COR-L47 (cell line): ENCODE measurements at regions not wholly inside any gene's neighbourhood (a gene's known extent, or its start where the extent isn't known, plus 50 kb on each side); places are given as distances from the start of the nearest gene placed in this dataset.
A peak's percentile ranks its signal among the peaks of the same experiment; 100 is the strongest.
"Not testable (repeated sequence)": the region's sequence is repeated elsewhere in the genome, so short reads cannot be mapped to it uniquely, and the experiment has no call there.

Experiments used
- DNase-seq: peaks from one replicate; lab custom pipeline; 2025; lab: John Stamatoyannopoulos, UW

DNA sequence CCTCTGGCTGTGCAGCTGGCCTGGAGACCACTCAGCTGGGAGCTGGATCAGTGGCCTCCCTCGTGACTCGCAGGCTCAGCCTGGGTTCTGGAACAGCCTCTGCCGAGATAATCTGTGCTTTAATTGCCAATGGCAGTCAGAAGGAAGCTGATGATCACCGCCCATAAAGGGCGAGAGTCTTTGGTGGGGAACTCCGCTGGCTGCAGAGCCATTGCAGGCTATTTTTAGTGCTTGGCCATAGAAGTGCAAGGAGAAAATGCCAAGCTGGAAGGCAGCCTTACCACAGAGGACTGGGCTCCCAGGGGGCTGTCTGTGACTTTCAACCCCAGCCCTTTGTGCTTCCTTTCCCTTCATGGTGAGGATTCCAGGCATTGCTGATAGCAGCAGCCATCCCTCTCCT lies 62.2 kb upstream of the TENM4 start:
- DNase-seq = no peak

DNA sequence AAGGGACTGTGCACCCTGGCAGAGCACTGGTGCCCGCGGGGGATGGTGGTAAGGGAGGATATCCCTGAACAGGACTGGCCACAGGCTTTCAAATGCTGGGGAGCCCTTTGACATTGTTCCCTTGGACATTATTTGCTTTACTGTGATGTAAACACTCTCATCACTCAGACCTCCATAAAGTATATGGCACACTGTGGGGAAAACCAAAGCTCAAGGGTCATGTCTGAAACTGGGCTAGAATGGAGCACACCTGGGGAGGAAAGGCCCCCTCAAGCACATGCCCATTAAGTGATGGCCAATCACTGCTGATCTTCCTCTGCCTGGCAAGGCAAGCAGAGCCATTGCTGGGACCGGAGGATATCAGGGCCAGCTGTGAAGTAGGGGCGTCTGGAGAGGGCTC lies 60.9 kb upstream of the TENM4 start:
- DNase-seq = no peak

DNA sequence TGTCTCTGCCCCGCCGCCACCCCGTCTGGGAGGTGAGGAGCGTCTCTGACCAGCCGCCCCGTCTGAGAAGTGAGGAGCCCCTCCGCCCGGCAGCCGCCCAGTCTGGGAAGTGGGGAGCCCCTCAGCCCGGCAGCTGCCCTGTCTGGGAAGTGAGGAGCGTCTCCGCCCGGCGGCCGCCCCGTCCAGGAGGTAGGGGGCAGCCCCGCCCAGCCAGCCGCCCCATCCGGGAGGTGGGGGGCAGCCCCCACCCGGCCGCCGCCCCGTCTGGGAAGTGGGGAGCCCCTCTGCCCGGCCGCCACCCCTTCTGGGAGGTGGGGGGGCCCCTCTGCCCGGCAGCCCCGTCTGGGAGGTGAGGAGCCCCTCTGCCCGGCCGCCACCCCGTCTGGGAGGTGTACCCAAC lies 59.1 kb upstream of the TENM4 start:
- not testable (repeated sequence) for DNase-seq

DNA sequence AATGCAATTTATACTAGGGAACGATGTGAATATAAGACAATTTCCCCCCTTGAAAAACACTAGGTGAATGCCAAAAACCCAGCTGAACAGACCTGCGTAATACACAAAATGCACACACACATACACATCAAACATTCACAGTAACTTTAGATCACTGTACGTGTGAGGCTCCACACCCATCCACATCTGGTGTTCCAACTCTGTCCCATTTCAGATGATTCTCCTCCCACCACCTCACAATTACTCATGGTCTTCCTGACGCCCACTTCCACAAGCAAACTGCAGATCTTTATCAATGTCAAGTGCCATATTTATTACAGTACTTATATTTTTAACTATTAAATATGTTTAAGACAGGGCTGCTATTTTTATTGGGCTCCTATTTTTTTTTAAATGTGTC lies 57.8 kb upstream of the TENM4 start:
- no peak for DNase-seq

DNA sequence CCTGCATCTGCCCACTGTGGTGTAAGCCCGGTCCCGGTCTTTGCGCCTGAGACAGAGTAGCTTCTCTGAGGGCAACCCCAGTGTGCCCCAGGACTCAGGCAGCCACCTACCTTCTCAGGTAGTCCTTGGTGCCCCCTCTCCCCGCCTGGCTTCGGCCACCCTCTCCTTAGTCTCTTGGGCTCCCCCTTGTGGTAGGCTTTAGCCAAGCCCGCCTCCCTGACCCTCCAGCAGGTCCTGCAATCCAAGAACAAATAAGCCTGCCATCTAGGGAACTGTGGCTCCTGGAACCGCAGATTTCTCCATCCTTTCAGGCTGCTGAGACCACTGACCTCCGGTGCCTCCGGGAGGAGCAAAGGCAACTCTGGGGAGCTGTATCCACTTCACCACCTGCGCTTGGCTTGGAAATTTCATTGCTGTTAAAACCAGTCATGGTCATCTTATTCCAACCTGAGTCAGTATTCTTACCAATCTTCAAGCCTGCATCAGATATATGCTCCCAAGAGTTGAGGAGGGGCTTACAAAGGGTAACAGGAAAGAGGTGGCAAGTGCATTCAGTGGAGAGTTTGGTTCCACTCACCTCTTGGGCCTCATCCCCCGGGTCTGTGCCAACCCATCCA lies 52.8 kb upstream of the TENM4 start:
- peak; percentile 61 for DNase-seq

DNA sequence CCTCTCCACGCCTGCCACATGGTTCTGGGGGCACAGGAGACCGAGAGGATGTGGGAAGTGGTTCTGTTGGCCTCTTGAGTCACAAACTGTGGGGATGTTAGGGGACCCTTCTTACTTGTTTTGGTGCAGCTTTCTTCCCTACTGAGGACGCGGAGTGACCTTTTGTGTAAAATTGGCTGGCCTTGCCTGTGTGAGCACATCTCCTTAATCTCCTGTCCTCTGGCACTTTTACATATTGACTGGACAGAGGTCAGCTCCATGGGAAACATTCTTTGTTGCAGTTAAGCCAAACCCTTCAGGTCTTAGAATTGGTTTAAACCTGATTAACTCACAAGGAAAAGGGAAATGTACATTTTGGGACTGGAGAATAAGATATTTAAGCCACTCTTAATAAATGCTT lies 51.2 kb upstream of the TENM4 start:
- no peak for DNase-seq
